HEK293 (cell line): ENCODE measurements at regions not wholly inside any gene's neighbourhood (a gene's known extent, or its start where the extent isn't known, plus 50 kb on each side); places are given as distances from the start of the nearest gene placed in this dataset.
"Not testable (repeated sequence)": the region's sequence is repeated elsewhere in the genome, so short reads cannot be mapped to it uniquely, and the experiment has no call there.

ENCODE experiments used
- CTCF ChIA-PET: fragments of 350-600 bp; formaldehyde crosslinking; extraction: SDS; loops from one replicate; lab custom pipeline; 2021; ENCODE audit warnings: antibody characterized with exemption; lab: Yijun Ruan, JAX
- POLR2A ChIA-PET: fragments of 300-600 bp; formaldehyde crosslinking; extraction: SDS; loops from one replicate; lab custom pipeline; 2020; ENCODE audit warnings: antibody characterized with exemption, inconsistent platforms; lab: Yijun Ruan, JAX
- H3K27ac ChIP-seq: fragments of 200-500 bp; sonication (Bioruptor generic); 2 replicates; pipeline ENCODE4 v1.5.1; 2014; ENCODE audit warnings: low read depth, low read length, control low read depth, inconsistent platforms; ENCODE audit errors: extremely low read depth
- H3K36me3 ChIP-seq, 2 experiments: fragments of 200-500 bp in 1 of 2; sonication (Bioruptor generic) in 1 of 2; 1 replicate in 1 of 2; 2 replicates in 1 of 2; pipeline ENCODE4 v1.5.1; 2014 to 2017; ENCODE audit warnings: inconsistent platforms in 2 of 2, low read length in 2 of 2; ENCODE audit not compliant: control insufficient read depth in 2 of 2, insufficient read depth in 1 of 2
- H3K4me1 ChIP-seq: fragments of 200-500 bp; sonication (Bioruptor generic); 2 replicates; pipeline ENCODE4 v1.5.1; 2014; ENCODE audit warnings: mild to moderate bottlenecking, low read length, inconsistent platforms; ENCODE audit not compliant: control insufficient read depth, insufficient read depth
- H3K4me3 ChIP-seq: 2 replicates; pipeline ENCODE4 v1.5.1; 2011; ENCODE audit warnings: low read depth, mild to moderate bottlenecking, control low read depth, low read length, moderate library complexity
- H3K9me3 ChIP-seq: fragments of 200-500 bp; sonication (Bioruptor generic); 2 replicates; pipeline ENCODE4 v1.5.1; 2014; ENCODE audit warnings: low read depth, low read length, inconsistent platforms; ENCODE audit not compliant: control insufficient read depth, insufficient read depth
- BCL11A ChIP-seq: fragments of 450-650 bp; formaldehyde crosslinking; IDR thresholded peaks from 2 replicates; pipeline ENCODE4 v1.5.1; 2016; ENCODE audit warnings: low read depth, missing biosample characterization, missing genetic modification characterization
- KLF10 ChIP-seq: fragments of 450-650 bp; IDR thresholded peaks from 2 replicates; pipeline ENCODE4 v1.5.1; 2018; ENCODE audit warnings: missing biosample characterization, mild to moderate bottlenecking, missing genetic modification characterization
- PATZ1 ChIP-seq: fragments of 450-650 bp; formaldehyde crosslinking; IDR thresholded peaks from 2 replicates; pipeline ENCODE4 v1.5.1; 2016; ENCODE audit warnings: missing biosample characterization, missing genetic modification characterization
- SCRT1 ChIP-seq: fragments of 450-650 bp; formaldehyde crosslinking; IDR thresholded peaks from 2 replicates; pipeline ENCODE4 v1.5.1; 2016; ENCODE audit warnings: missing biosample characterization, missing genetic modification characterization, borderline replicate concordance
- TRIM28 ChIP-seq: IDR thresholded peaks from 2 replicates; pipeline ENCODE4 v1.6.1; 2011; ENCODE audit warnings: low read length, control low read depth, borderline replicate concordance
- YY1 ChIP-seq: fragments of 450-650 bp; formaldehyde crosslinking; IDR thresholded peaks from 2 replicates; pipeline ENCODE4 v1.5.1; 2018; ENCODE audit warnings: missing biosample characterization, missing genetic modification characterization
- ZBTB1 ChIP-seq: fragments of 450-650 bp; formaldehyde crosslinking; IDR thresholded peaks from 2 replicates; pipeline ENCODE4 v1.5.1; 2016; ENCODE audit warnings: missing biosample characterization, missing genetic modification characterization
- ZFP3 ChIP-seq: fragments of 450-650 bp; formaldehyde crosslinking; IDR thresholded peaks from 2 replicates; pipeline ENCODE4 v1.5.1; 2016; ENCODE audit warnings: low read depth, missing biosample characterization, missing genetic modification characterization
- ZNF10 ChIP-seq: fragments of 450-650 bp; formaldehyde crosslinking; IDR thresholded peaks from 2 replicates; pipeline ENCODE4 v1.5.1; 2017; ENCODE audit warnings: missing biosample characterization, missing genetic modification characterization
- ZNF138 ChIP-seq: fragments of 450-650 bp; formaldehyde crosslinking; IDR thresholded peaks from 2 replicates; pipeline ENCODE4 v1.5.1; 2016; ENCODE audit warnings: missing biosample characterization, missing genetic modification characterization, borderline replicate concordance
- ZNF155 ChIP-seq: fragments of 450-650 bp; formaldehyde crosslinking; IDR thresholded peaks from 2 replicates; pipeline ENCODE4 v1.5.1; 2016; ENCODE audit warnings: missing biosample characterization, missing genetic modification characterization
- ZNF211 ChIP-seq: fragments of 450-650 bp; formaldehyde crosslinking; IDR thresholded peaks from 2 replicates; pipeline ENCODE4 v1.5.1; 2016; ENCODE audit warnings: low read depth, missing biosample characterization, missing genetic modification characterization
- ZNF221 ChIP-seq: fragments of 450-650 bp; formaldehyde crosslinking; IDR thresholded peaks from 2 replicates; pipeline ENCODE4 v1.5.1; 2017; ENCODE audit warnings: missing biosample characterization, missing genetic modification characterization, borderline replicate concordance
- ZNF26 ChIP-seq: fragments of 450-650 bp; formaldehyde crosslinking; IDR thresholded peaks from 2 replicates; pipeline ENCODE4 v1.5.1; 2016; ENCODE audit warnings: missing biosample characterization, missing genetic modification characterization
- ZNF416 ChIP-seq: fragments of 450-650 bp; formaldehyde crosslinking; IDR thresholded peaks from 2 replicates; pipeline ENCODE4 v1.5.1; 2016; ENCODE audit warnings: missing biosample characterization, missing genetic modification characterization
- ZNF560 ChIP-seq: fragments of 450-650 bp; formaldehyde crosslinking; IDR thresholded peaks from 2 replicates; pipeline ENCODE4 v1.5.1; 2017; ENCODE audit warnings: missing biosample characterization, missing genetic modification characterization, borderline replicate concordance
- ZNF747 ChIP-seq: fragments of 450-650 bp; formaldehyde crosslinking; IDR thresholded peaks from 2 replicates; pipeline ENCODE4 v1.5.1; 2016; ENCODE audit warnings: missing biosample characterization, missing genetic modification characterization
- ZNF791 ChIP-seq: fragments of 450-650 bp; formaldehyde crosslinking; IDR thresholded peaks from 2 replicates; pipeline ENCODE4 v1.5.1; 2016; ENCODE audit warnings: missing biosample characterization, missing genetic modification characterization
- TF ChIP-seq, protein P1 (sequence below): fragments of 450-650 bp; formaldehyde crosslinking; IDR thresholded peaks from 2 replicates; pipeline ENCODE4 v1.5.0; 2017; ENCODE audit warnings: missing biosample characterization, missing genetic modification characterization, borderline replicate concordance
- TF ChIP-seq, protein P2 (sequence below): fragments of 450-650 bp; formaldehyde crosslinking; IDR thresholded peaks from 2 replicates; pipeline ENCODE4 v1.5.1; 2016; ENCODE audit warnings: missing biosample characterization, missing genetic modification characterization
- TF ChIP-seq, protein P3 (sequence below): fragments of 450-650 bp; formaldehyde crosslinking; IDR thresholded peaks from 2 replicates; pipeline ENCODE4 v1.5.1; 2016; ENCODE audit warnings: missing biosample characterization, missing genetic modification characterization

GRCh38 chr4:60682901-60683300 is 517.2 kb upstream of the ADGRL3 start:
- H3K9me3 ChIP-seq: no peaks in the 10 kb centered on the region
- H3K36me3 ChIP-seq: no peaks in the 10 kb centered on the region
- CTCF ChIA-PET: no interaction called here
- TF ChIP-seq ZNF26 (no peak), ZNF138 (tag by site-specific recombination) (no peak), KLF10 (tag by site-specific recombination) (no peak), PATZ1 (tag by site-specific recombination) (no peak)
- H3K27ac ChIP-seq: no peak overlapping the region
- POLR2A ChIA-PET: no interaction called here
- H3K4me1 ChIP-seq: no peaks in the 10 kb centered on the region
- no peak overlapping the region for H3K4me3 ChIP-seq

DNA sequence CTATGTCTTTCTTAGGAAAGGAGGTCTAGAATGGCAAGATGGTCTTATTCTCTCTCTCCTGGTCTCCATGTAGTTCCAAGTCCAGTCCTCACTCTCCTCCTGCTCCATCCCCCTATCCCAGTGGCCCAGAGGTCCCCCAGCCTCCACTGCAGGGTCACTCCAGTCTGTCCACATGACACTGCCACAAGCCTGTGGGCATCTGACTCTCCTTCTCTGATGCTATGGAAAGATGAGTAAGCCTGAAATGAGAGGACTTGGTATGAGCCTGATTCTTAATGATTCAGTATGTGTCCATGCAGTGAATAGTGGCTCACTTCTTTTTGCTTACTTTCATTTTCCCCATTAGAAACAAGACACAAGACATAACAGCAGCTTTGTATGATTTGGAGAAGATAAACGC is 516.8 kb upstream of the ADGRL3 start:
- CTCF ChIA-PET: no interaction called here
- H3K4me3 ChIP-seq: no peak overlapping the region

DNA sequence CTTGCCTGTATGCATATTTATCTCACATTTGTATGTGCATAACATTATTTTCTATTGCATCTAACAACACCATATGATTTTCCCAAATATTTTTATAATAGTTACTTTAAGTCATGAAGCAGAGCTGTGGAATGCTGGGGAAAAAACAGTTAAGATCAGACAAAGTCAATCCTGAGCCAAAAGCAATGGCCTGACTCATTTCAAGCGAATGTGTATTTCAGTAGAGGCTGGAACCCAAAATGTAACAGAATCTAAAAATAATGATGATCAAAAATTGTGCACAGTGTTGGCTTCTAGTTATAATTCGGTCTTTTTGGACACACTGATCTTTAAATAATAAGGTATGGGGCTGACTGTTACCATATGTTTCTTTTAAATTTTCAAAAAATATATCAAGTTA is 516.2 kb upstream of the ADGRL3 start:
- ChIA-PET POLR2A (no interaction called here), CTCF (no interaction called here)
- no peaks in the 10 kb centered on the region for H3K36me3 ChIP-seq
- H3K4me1 ChIP-seq: no peaks in the 10 kb centered on the region
- H3K9me3 ChIP-seq: no peaks in the 10 kb centered on the region
- no peak overlapping the region for H3K27ac ChIP-seq
- H3K4me3 ChIP-seq: no peak overlapping the region
- TF ChIP-seq ZNF10 (tag by site-specific recombination): no peak
- TF ChIP-seq ZNF221: no peak
- TF ChIP-seq ZNF791: no peak
- TF ChIP-seq ZFP3: no peak
- no peak for TF ChIP-seq ZNF416 (tag by site-specific recombination)
- TF ChIP-seq, protein P1, sequence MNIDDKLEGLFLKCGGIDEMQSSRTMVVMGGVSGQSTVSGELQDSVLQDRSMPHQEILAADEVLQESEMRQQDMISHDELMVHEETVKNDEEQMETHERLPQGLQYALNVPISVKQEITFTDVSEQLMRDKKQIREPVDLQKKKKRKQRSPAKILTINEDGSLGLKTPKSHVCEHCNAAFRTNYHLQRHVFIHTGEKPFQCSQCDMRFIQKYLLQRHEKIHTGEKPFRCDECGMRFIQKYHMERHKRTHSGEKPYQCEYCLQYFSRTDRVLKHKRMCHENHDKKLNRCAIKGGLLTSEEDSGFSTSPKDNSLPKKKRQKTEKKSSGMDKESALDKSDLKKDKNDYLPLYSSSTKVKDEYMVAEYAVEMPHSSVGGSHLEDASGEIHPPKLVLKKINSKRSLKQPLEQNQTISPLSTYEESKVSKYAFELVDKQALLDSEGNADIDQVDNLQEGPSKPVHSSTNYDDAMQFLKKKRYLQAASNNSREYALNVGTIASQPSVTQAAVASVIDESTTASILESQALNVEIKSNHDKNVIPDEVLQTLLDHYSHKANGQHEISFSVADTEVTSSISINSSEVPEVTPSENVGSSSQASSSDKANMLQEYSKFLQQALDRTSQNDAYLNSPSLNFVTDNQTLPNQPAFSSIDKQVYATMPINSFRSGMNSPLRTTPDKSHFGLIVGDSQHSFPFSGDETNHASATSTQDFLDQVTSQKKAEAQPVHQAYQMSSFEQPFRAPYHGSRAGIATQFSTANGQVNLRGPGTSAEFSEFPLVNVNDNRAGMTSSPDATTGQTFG (tag by site-specific recombination): no peak
- no peak for TF ChIP-seq ZNF560 (tag by site-specific recombination)
- TF ChIP-seq BCL11A (tag by site-specific recombination): no peak
- TF ChIP-seq ZNF211 (tag by site-specific recombination): no peak
- TF ChIP-seq, protein P2, sequence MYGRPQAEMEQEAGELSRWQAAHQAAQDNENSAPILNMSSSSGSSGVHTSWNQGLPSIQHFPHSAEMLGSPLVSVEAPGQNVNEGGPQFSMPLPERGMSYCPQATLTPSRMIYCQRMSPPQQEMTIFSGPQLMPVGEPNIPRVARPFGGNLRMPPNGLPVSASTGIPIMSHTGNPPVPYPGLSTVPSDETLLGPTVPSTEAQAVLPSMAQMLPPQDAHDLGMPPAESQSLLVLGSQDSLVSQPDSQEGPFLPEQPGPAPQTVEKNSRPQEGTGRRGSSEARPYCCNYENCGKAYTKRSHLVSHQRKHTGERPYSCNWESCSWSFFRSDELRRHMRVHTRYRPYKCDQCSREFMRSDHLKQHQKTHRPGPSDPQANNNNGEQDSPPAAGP (tag by site-specific recombination): no peak
- TF ChIP-seq, protein P3, sequence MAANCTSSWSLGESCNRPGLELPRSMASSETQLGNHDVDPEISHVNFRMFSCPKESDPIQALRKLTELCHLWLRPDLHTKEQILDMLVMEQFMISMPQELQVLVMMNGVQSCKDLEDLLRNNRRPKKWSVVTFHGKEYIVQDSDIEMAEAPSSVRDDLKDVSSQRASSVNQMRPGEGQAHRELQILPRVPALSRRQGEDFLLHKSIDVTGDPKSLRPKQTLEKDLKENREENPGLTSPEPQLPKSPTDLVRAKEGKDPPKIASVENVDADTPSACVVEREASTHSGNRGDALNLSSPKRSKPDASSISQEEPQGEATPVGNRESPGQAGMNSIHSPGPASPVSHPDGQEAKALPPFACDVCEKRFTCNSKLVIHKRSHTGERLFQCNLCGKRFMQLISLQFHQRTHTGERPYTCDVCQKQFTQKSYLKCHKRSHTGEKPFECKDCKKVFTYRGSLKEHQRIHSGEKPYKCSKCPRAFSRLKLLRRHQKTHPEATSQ: no peak
- no peak for TF ChIP-seq SCRT1 (tag by site-specific recombination)
- TF ChIP-seq ZNF155: no peak

More for the DNA sequence above, 516.8 kb upstream of the ADGRL3 start:
- Histone ChIP-seq H3K27ac (no peak overlapping the region), H3K4me1 (no peaks in the 10 kb centered on the region), H3K36me3 (no peaks in the 10 kb centered on the region), H3K9me3 (no peaks in the 10 kb centered on the region)
- TF ChIP-seq TRIM28 (no peak), ZBTB1 (tag by site-specific recombination) (no peak), YY1 (tag by site-specific recombination) (no peak), ZNF747 (tag by site-specific recombination) (no peak)
- POLR2A ChIA-PET: no interaction called here

DNA sequence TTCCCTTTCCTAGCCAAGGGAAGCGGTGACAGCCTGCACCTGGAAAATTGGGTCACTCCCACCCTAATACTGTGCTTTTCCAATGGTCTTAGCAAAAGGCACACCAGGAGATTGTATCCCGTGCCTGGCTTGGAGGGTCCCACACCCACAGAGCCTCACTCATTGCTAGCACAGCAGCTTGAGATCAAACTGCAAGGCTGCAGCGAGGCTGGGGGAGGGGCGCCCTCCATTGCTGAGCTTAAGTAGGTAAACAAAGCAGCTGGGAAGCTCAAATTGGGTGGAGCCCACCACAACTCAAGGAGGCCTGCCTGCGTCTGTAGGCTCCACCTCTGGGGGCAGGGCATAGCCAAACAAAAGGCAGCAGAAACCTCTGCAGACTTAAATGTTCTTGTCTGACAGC is 504.1 kb upstream of the ADGRL3 start:
- H3K4me3 ChIP-seq, H3K27ac ChIP-seq, H3K36me3 ChIP-seq, POLR2A ChIA-PET, H3K9me3 ChIP-seq, CTCF ChIA-PET, H3K4me1 ChIP-seq: not testable (repeated sequence)
